ENCODE measurements at regions not wholly inside any gene's neighbourhood (a gene's known extent, or its start where the extent isn't known, plus 50 kb on each side); places are given as distances from the start of the nearest gene placed in this dataset.

GRCh38 chr4:177079327-177079726 is 230.3 kb upstream of the NEIL3 start:
- H3K4me1 ChIP-seq: no peaks in the 10 kb centered on the region
- no peaks in the 10 kb centered on the region for H3K9me3 ChIP-seq
- DNase-seq: no peak
- H3K36me3 ChIP-seq: no peaks in the 10 kb centered on the region
- intact Hi-C loops (cut with DNase I): no loop called here
- H3K4me3 ChIP-seq: no peak overlapping the region
- TF ChIP-seq CTCF (IDR thresholded peaks at IDR 0.05): no peak
- no peak for TF ChIP-seq POLR2A (IDR thresholded peaks at IDR 0.05)
- H3K27ac ChIP-seq: no peak overlapping the region
- 31 to 34% methylated on average over 3 of the region's 3 CpGs for WGBS, 2 donors
- H3K27me3 ChIP-seq: no peaks in the 10 kb centered on the region

GRCh38 chr4:177080388-177080787 is 229.3 kb upstream of the NEIL3 start:
- H3K4me1 ChIP-seq: no peaks in the 10 kb centered on the region
- no peak overlapping the region for H3K27ac ChIP-seq
- H3K36me3 ChIP-seq: no peaks in the 10 kb centered on the region
- intact Hi-C loops (cut with DNase I): no loop called here
- DNase-seq: no peak
- 69 to 85% methylated on average over 4 to 5 of the region's 5 CpGs for WGBS, 2 donors
- no peak for TF ChIP-seq CTCF (IDR thresholded peaks at IDR 0.05)
- TF ChIP-seq POLR2A (IDR thresholded peaks at IDR 0.05): no peak
- H3K9me3 ChIP-seq: no peaks in the 10 kb centered on the region
- no peaks in the 10 kb centered on the region for H3K27me3 ChIP-seq
- H3K4me3 ChIP-seq: no peak overlapping the region

GRCh38 chr4:177087060-177087459 is 222.6 kb upstream of the NEIL3 start:
- Histone ChIP-seq H3K9me3 (no peaks in the 10 kb centered on the region), H3K27me3 (no peaks in the 10 kb centered on the region), H3K27ac (no peak overlapping the region), H3K36me3 (no peaks in the 10 kb centered on the region), H3K4me3 (no peak overlapping the region), H3K4me1 (no peaks in the 10 kb centered on the region)
- no peak for DNase-seq
- intact Hi-C loops (cut with DNase I): no loop called here
- no peak for TF ChIP-seq POLR2A (IDR thresholded peaks at IDR 0.05)
- WGBS, 2 donors: 84 to 86% methylated on average over 4 of the region's 4 CpGs

GRCh38 chr4:177087499-177087898 is 222.2 kb upstream of the NEIL3 start:
- Histone ChIP-seq H3K36me3 (no peaks in the 10 kb centered on the region), H3K27me3 (no peaks in the 10 kb centered on the region), H3K4me1 (no peaks in the 10 kb centered on the region), H3K27ac (no peak overlapping the region), H3K9me3 (no peaks in the 10 kb centered on the region), H3K4me3 (no peak overlapping the region)
- DNase-seq: no peak
- 71 to 73% methylated on average over 2 of the region's 2 CpGs for WGBS, 2 donors
- intact Hi-C loops (cut with DNase I): no loop called here
- no peak for TF ChIP-seq POLR2A (IDR thresholded peaks at IDR 0.05)
- TF ChIP-seq CTCF (IDR thresholded peaks at IDR 0.05): no peak

- DNase-seq: no peak
- Histone ChIP-seq H3K9me3 (no peaks in the 10 kb centered on the region), H3K27me3 (no peaks in the 10 kb centered on the region), H3K4me3 (no peak overlapping the region), H3K27ac (no peak overlapping the region), H3K36me3 (no peaks in the 10 kb centered on the region), H3K4me1 (no peaks in the 10 kb centered on the region)
- TF ChIP-seq POLR2A (IDR thresholded peaks at IDR 0.05): no peak
- TF ChIP-seq CTCF (IDR thresholded peaks at IDR 0.05): no peak
- intact Hi-C loops (cut with DNase I): no loop called here
Measured at GRCh38 chr4:177091515-177091914, 218.2 kb upstream of the NEIL3 start.

GRCh38 chr4:177092807-177093206 is 216.9 kb upstream of the NEIL3 start:
- DNase-seq: no peak
- 63 to 90% methylated on average over 2 of the region's 2 CpGs for WGBS, 2 donors
- H3K4me1 ChIP-seq: no peaks in the 10 kb centered on the region
- H3K36me3 ChIP-seq: no peaks in the 10 kb centered on the region
- H3K27me3 ChIP-seq: no peaks in the 10 kb centered on the region
- H3K27ac ChIP-seq: no peak overlapping the region
- TF ChIP-seq CTCF (IDR thresholded peaks at IDR 0.05): no peak
- no peak for TF ChIP-seq POLR2A (IDR thresholded peaks at IDR 0.05)
- intact Hi-C loops (cut with DNase I): no loop called here
- no peaks in the 10 kb centered on the region for H3K9me3 ChIP-seq
- no peak overlapping the region for H3K4me3 ChIP-seq
